Lung (tissue), 11 donors: ENCODE measurements at regions not wholly inside any gene's neighbourhood (a gene's known extent, or its start where the extent isn't known, plus 50 kb on each side); places are given as distances from the start of the nearest gene placed in this dataset.

Experiments used
- ATAC-seq: fragments of 200-7000 bp; cut with Tn5 transposase; one replicate; pipeline ENCODE4 v1.9.1; 2020; ENCODE audit warnings: moderate number of reproducible peaks; ENCODE audit not compliant: insufficient read depth, low FRiP score
- DNase-seq, 3 donors: peaks; one replicate each; pipeline ENCODE4 v3.0.0-alpha.2; 2013 to 2017
- H3K27ac ChIP-seq, 2 donors: one replicate each; pipeline ENCODE4 v1.5.1; 2013; ENCODE audit warnings: mild to moderate bottlenecking in 2 of 2, moderate library complexity in 2 of 2, control low read depth in 1 of 2, inconsistent platforms in 1 of 2, low read depth in 1 of 2, low read length in 1 of 2
- H3K27me3 ChIP-seq, 3 donors: one replicate each; pipeline ENCODE4 v1.5.1; 2013; ENCODE audit warnings: low read length in 2 of 3; ENCODE audit not compliant: control insufficient read depth in 3 of 3, insufficient read depth in 3 of 3
- H3K36me3 ChIP-seq, 4 donors: one replicate each; pipeline ENCODE4 v1.5.1; 2013; ENCODE audit warnings: low read length in 4 of 4, mild to moderate bottlenecking in 1 of 4, moderate library complexity in 1 of 4; ENCODE audit not compliant: control insufficient read depth in 4 of 4, insufficient read depth in 4 of 4
- H3K4me1 ChIP-seq, 5 donors: one replicate each; pipeline ENCODE4 v1.5.1; 2013; ENCODE audit warnings: low read length in 5 of 5, mild to moderate bottlenecking in 2 of 5, moderate library complexity in 1 of 5; ENCODE audit not compliant: control insufficient read depth in 5 of 5, insufficient read depth in 5 of 5
- H3K4me3 ChIP-seq: one replicate; pipeline ENCODE4 v1.5.1; 2013; ENCODE audit warnings: mild to moderate bottlenecking, control low read depth, moderate library complexity
- H3K9ac ChIP-seq, 2 donors: one replicate each; pipeline ENCODE4 v1.5.1; 2013; ENCODE audit warnings: low read length in 2 of 2, control low read depth in 1 of 2; ENCODE audit not compliant: insufficient read depth in 1 of 2
- H3K9me3 ChIP-seq, 4 donors: one replicate each; pipeline ENCODE4 v1.5.1; 2013; ENCODE audit warnings: low read length in 3 of 4, mild to moderate bottlenecking in 1 of 4, moderate library complexity in 1 of 4; ENCODE audit not compliant: control insufficient read depth in 4 of 4, insufficient read depth in 3 of 4
- WGBS, 2 donors: extraction: QIAGEN DNeasy Blood & Tissue Kit; methylation state at CpG; one replicate each; pipeline ENCODE4 v1.1.7; 2013; 5-methylcytosine and 5-hydroxymethylcytosine counted together
- TF ChIP-seq, protein P1 (sequence below): IDR thresholded peaks from 2 replicates; pipeline ENCODE4 v1.5.1; 2012; ENCODE audit warnings: mild to moderate bottlenecking; ENCODE audit errors: control extremely low read depth, extremely low read depth
- donor health status: control.
- donor health status: control.
- donor health status: Bipolar disorder and iron deficiency.
- donor health status: healthy.
- donor health status: DM: yes; HTN: yes; CAD: no.

DNA sequence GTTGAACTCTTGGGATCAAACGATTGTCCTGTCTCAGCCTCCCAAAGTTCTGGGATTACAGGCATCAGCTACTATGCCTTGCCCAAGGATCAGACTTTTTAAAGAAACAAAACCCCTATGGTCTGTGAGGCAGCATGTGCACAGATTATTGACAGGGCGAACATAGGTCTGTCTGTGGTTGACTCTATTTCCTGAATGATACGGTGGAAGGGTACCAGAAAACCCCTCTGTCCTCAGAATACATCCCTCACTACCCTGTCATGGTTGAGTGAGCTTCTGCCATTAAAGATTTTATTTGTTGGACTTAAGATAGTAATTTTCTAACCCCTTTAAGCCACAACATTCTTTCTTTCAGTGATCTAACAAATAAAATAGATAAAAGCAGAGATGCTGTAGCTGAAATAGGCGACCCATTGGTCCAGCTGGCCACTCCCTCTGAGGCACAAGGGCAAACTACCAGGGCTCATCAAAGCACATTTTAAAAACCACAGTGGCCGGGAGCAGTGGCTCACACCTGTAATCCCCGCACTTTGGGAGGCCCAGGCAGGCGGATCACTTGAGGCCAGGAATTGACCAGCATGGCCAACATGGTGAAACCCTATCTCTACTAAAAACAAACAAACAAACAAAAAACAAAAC is 84.9 kb upstream of the ANKRD55 start:
- TF ChIP-seq, protein P1, sequence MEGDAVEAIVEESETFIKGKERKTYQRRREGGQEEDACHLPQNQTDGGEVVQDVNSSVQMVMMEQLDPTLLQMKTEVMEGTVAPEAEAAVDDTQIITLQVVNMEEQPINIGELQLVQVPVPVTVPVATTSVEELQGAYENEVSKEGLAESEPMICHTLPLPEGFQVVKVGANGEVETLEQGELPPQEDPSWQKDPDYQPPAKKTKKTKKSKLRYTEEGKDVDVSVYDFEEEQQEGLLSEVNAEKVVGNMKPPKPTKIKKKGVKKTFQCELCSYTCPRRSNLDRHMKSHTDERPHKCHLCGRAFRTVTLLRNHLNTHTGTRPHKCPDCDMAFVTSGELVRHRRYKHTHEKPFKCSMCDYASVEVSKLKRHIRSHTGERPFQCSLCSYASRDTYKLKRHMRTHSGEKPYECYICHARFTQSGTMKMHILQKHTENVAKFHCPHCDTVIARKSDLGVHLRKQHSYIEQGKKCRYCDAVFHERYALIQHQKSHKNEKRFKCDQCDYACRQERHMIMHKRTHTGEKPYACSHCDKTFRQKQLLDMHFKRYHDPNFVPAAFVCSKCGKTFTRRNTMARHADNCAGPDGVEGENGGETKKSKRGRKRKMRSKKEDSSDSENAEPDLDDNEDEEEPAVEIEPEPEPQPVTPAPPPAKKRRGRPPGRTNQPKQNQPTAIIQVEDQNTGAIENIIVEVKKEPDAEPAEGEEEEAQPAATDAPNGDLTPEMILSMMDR, result no peak
- no peaks in the 10 kb centered on the region for H3K9me3 ChIP-seq
- DNase-seq, result no peak
- no peak overlapping the region for H3K27ac ChIP-seq
- no peaks in the 10 kb centered on the region for H3K27me3 ChIP-seq
- no peaks in the 10 kb centered on the region for H3K36me3 ChIP-seq
- no peak for ATAC-seq
- WGBS, 2 donors, result 88 to 89% methylated on average over 7 of the region's 7 CpGs
- no peak overlapping the region for H3K4me3 ChIP-seq
- no peak overlapping the region for H3K9ac ChIP-seq
- H3K4me1 ChIP-seq, result peaks cover 0 to 16% (median 0%) of the 10 kb centered on the region in 5 donors

DNA sequence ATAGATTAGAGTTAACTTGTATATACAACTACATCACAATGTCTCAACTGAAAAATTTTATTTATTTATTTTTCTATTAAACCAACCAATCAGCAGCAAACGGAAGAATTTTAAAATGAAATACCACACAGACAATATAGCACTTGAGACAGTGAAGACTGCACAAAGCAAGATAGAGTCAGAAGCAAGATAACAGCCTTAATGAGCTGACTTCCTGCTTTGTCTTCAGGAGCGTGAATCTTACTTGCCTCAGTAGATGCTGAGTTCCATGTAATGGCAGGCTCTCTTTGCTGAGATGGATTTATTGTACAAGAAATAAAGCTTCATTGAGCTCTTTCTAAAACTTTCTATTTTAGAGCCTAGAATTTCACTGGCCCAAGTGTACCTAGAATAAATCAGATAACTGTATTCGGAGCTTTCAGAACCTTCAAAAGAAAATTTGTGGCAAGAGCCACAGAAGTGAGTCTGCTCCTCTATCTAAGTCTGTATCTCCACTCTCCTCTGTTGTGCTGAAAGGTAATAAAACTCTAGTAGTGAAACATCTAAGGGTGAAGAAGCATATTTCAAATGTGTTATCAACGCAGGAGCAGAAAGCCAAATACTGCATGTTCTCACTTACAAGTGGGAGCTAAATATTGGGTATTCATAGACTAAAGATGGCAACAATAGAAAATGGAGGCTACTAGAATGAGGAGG is 83.3 kb upstream of the ANKRD55 start:
- Histone ChIP-seq H3K4me1 (peaks cover 0 to 27% (median under 1%) of the 10 kb centered on the region in 5 donors), H3K9ac (no peak overlapping the region), H3K27ac (no peak overlapping the region), H3K36me3 (no peaks in the 10 kb centered on the region), H3K4me3 (no peak overlapping the region), H3K27me3 (no peaks in the 10 kb centered on the region), H3K9me3 (no peaks in the 10 kb centered on the region)
- TF ChIP-seq, protein P1, result no peak
- DNase-seq (no peak), ATAC-seq (no peak)
- 81 to 94% methylated on average over 4 of the region's 4 CpGs for WGBS, 2 donors

DNA sequence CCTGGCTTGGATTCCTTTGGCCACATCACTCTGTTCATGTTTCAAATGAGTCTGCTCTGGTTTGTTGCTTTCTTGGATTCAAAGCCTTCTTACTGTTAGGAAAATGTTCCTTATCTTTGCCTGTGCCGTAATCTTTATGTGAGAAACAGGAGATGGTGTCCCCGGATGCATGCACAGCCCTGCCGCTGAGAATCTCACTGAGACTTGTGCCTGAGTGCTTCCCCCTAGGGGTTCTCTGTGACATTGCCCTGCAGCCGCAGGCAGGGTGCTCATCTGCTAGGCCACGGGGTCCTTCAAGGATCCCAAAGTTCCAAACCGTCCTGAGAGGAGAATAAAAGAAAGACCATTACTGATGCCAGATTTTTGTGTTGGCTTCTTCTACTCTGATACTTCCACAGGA is 81.4 kb upstream of the ANKRD55 start:
- WGBS, 2 donors, result 64 to 89% methylated on average over 6 of the region's 6 CpGs
- TF ChIP-seq, protein P1, result no peak
- ATAC-seq, result no peak

More for the DNA sequence above, 81.4 kb upstream of the ANKRD55 start:
- no peak overlapping the region for H3K27ac ChIP-seq
- no peak for DNase-seq
- peaks cover 0 to 39% (median 5%) of the 10 kb centered on the region in 5 donors for H3K4me1 ChIP-seq
- H3K9me3 ChIP-seq, result no peaks in the 10 kb centered on the region
- H3K27me3 ChIP-seq, result no peaks in the 10 kb centered on the region
- no peak overlapping the region for H3K4me3 ChIP-seq
- no peak overlapping the region for H3K9ac ChIP-seq
- H3K36me3 ChIP-seq, result no peaks in the 10 kb centered on the region
